Activated CD8-positive, alpha-beta T cell treated with anti-CD3 and anti-CD28 coated beads, Interleukin-2, amount 10 ng/mL, durations not matched to agents 7 days and 5 days (primary cell): ENCODE measurements at regions not wholly inside any gene's neighbourhood (a gene's known extent, or its start where the extent isn't known, plus 50 kb on each side); places are given as distances from the start of the nearest gene placed in this dataset.

ENCODE experiments used
- ATAC-seq: fragments of 150-1000 bp; cut with Tn5 transposase; one replicate; pipeline ENCODE4 v1.10.0; 2021; ENCODE audit warnings: moderate library complexity
- CTCF ChIA-PET: fragments of 350-600 bp; sonication (Branson Sonifier 250); formaldehyde crosslinking; loops from one replicate; lab custom pipeline; 2021; ENCODE audit warnings: antibody characterized with exemption; lab: Charles Lee
- POLR2A ChIA-PET: fragments of 350-600 bp; sonication (Branson Sonifier 250); formaldehyde crosslinking; loops from one replicate; lab custom pipeline; 2021; ENCODE audit warnings: antibody characterized with exemption; lab: Charles Lee
- DNase-seq: peaks from one replicate; pipeline ENCODE4 v3.0.0-alpha.2; 2020
- H3K27ac Mint-ChIP-seq: one replicate; pipeline ENCODE4 v1.8.0; 2021; ENCODE audit warnings: mild to moderate bottlenecking, mixed read lengths
- H3K27me3 Mint-ChIP-seq: one replicate; pipeline ENCODE4 v1.8.0; 2021; ENCODE audit warnings: low read depth, mixed read lengths
- H3K36me3 Mint-ChIP-seq: one replicate; pipeline ENCODE4 v1.8.0; 2021; ENCODE audit warnings: low read depth, mixed read lengths
- H3K4me1 Mint-ChIP-seq: one replicate; pipeline ENCODE4 v1.8.0; 2021; ENCODE audit warnings: low read depth, mixed read lengths
- H3K4me3 Mint-ChIP-seq: one replicate; pipeline ENCODE4 v1.8.0; 2021; ENCODE audit warnings: mild to moderate bottlenecking, mixed read lengths
- H3K9me3 Mint-ChIP-seq: one replicate; pipeline ENCODE4 v1.8.0; 2022; ENCODE audit warnings: mixed read lengths; ENCODE audit not compliant: insufficient read depth

DNA sequence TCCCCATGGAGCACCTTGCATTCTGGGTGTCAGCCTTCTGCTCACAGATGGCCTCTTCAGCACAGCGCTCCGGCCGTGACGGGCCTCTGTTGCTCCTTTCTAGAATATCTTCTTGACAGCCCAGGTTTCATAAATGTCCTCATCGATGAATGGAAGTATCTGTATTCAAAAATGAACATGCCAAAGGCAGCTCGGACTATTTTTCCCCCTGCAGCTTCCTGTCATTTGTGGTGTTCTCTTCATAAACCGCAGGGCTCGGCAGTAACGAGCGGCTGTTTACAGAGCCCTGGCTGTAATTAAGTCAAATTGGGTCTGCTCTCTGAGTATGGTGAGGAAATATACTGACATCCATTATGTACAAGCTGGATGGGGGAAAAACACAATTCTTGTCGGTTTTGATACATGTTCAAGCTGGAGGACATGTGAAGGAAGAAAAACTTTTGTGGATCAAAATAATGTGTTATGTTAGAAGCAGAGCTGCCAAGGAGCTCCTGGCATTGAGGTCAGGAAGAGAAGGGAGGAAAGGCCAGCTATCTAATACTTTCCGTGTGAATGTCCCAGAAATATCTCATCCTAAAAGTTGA, 154.1 kb upstream of the CD180 start:
- Mint-ChIP-seq H3K27me3 (peaks cover 4% of the 10 kb centered on the region), H3K36me3 (no peaks in the 10 kb centered on the region), H3K27ac (no peak overlapping the region), H3K9me3 (peaks cover 3% of the 10 kb centered on the region), H3K4me3 (peak overlapping the region; percentile 37), H3K4me1 (peaks cover 12% of the 10 kb centered on the region)
- CTCF ChIA-PET: interaction anchor here (2.4 kb wide), 1 partner anchor 104 kb away, joined by 7 read pairs; no protein-coding TSS in a partner anchor
- POLR2A ChIA-PET: interaction anchor here (1.0 kb wide), 1 partner anchor 26 kb away, joined by 3 read pairs; no protein-coding TSS in a partner anchor
- peak; percentile 26 for DNase-seq
- no peak for ATAC-seq

DNA sequence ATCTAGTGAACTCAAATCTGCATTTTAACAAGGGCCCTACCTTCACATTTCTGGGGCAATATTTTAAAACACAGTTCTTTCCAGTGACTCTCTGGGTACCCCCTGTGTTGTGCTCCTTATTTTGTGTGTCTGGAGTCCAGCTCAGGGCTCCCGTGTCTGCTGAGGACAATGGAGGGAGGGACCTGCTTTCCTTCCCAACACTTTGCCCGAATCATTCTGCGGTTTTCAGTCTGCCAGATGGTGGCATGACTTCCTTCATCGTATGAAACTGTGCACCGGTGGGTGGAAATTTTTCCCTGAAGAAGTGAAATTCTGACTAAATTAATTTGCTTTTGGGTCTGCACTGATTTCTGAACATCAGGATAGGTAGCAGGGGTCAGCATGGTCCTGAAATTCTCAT, 153.6 kb upstream of the CD180 start:
- POLR2A ChIA-PET: interaction anchor here (1.0 kb wide), 1 partner anchor 27 kb away, joined by 3 read pairs; no protein-coding TSS in a partner anchor
- CTCF ChIA-PET: no interaction called here
- H3K9me3 Mint-ChIP-seq: peaks cover 3% of the 10 kb centered on the region
- H3K27ac Mint-ChIP-seq: no peak overlapping the region
- no peak for ATAC-seq
- no peak for DNase-seq
- no peaks in the 10 kb centered on the region for H3K36me3 Mint-ChIP-seq
- peaks cover 4% of the 10 kb centered on the region for H3K27me3 Mint-ChIP-seq
- H3K4me1 Mint-ChIP-seq: peaks cover 12% of the 10 kb centered on the region
- H3K4me3 Mint-ChIP-seq: peak overlapping the region; percentile 37

DNA sequence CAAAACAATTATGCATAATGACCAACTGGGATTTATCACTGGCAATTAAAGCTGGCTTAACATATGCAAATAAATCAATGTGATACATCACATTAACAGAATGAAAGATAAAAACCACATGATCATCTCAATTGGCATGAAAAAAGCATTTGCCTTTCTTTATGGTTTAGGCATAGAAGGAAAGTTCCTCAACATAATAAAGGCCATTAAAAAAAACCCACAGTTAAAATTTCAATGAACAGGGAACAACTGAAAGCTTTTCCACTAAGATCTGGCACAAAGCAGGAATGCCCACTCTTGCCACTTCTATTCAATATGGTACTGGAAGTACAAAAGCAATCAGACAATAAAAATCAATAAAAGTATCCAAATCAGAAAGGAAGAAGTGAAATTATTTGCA, 151.2 kb upstream of the CD180 start:
- Mint-ChIP-seq H3K27me3 (peaks cover 2% of the 10 kb centered on the region), H3K27ac (no peak overlapping the region), H3K4me3 (no peak overlapping the region), H3K9me3 (peaks cover 9% of the 10 kb centered on the region), H3K4me1 (peaks cover 12% of the 10 kb centered on the region), H3K36me3 (no peaks in the 10 kb centered on the region)
- ATAC-seq (no peak), DNase-seq (no peak)
- ChIA-PET CTCF (no interaction called here), POLR2A (no interaction called here)

DNA sequence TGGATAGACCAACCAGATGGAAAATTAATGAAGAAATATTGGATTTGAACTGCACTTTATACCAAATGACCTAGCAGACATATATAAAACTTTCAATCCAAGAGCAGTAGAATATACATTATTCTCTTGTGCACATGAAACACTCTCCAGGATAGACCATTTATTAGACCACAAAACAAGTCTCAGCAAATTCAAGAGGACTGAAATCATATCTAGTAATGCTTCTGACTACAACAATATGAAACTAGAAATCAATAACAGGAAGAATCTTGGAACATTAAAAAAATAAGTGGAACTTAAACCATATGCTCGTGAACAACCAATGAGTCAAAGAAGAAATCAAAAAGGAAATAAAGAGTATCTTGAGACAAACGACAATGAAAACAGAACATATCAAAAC, 150.0 kb upstream of the CD180 start:
- ATAC-seq (no peak), DNase-seq (no peak)
- Mint-ChIP-seq H3K36me3 (no peaks in the 10 kb centered on the region), H3K4me3 (no peak overlapping the region), H3K27me3 (peaks cover 2% of the 10 kb centered on the region), H3K27ac (no peak overlapping the region), H3K9me3 (peaks cover 6% of the 10 kb centered on the region), H3K4me1 (peaks cover 12% of the 10 kb centered on the region)
- ChIA-PET POLR2A (no interaction called here), CTCF (no interaction called here)

DNA sequence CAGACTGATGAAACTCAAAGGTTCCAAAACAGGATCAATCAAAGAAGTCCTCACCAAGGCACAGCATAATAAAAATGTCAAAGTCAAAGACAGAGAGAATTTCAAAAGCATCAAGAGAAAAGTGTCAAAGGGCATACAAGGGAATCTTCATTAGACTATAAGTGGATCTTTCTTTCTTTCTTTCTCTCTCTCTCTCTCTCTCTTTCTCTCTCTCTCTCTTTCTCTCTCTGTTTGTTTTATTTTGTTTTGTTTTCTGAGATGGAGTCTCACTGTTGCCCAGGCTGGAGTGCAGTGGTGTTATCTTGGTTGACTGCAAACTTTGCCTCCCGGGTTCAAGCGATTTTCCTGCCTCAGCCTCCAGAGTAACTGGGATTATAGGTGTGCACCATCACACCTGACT, 148.3 kb upstream of the CD180 start:
- ATAC-seq (no peak), DNase-seq (no peak)
- no peak overlapping the region for H3K4me3 Mint-ChIP-seq
- POLR2A ChIA-PET: no interaction called here
- CTCF ChIA-PET: no interaction called here
- H3K4me1 Mint-ChIP-seq: peaks cover under 1% of the 10 kb centered on the region
- no peaks in the 10 kb centered on the region for H3K36me3 Mint-ChIP-seq
- H3K9me3 Mint-ChIP-seq: peaks cover 6% of the 10 kb centered on the region
- H3K27me3 Mint-ChIP-seq: peaks cover 4% of the 10 kb centered on the region
- H3K27ac Mint-ChIP-seq: no peak overlapping the region

DNA sequence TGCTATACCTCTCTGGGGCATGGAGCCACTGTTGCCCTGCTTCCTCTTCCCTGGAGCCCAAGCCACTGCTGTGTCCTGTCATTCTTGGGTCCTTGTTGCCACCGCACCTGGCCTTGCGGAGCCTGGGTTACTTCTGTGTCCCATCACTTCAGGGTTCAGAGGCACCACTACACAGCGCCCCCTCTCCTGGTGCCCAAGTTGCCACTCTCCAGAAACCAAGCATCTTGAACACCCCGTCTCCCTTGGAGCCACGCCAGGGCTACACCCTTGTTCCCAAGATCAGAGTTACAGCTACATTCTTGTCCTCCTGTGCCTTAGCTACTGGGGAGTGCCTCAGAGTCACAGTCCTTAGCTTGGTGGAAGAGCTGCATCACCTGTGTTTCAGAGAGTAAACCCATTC, 147.2 kb upstream of the CD180 start:
- Mint-ChIP-seq H3K4me3 (no peak overlapping the region), H3K36me3 (no peaks in the 10 kb centered on the region), H3K27ac (no peak overlapping the region), H3K27me3 (peaks cover 3% of the 10 kb centered on the region), H3K4me1 (no peaks in the 10 kb centered on the region), H3K9me3 (peaks cover 6% of the 10 kb centered on the region)
- ATAC-seq: no peak
- CTCF ChIA-PET: no interaction called here
- no peak for DNase-seq
- POLR2A ChIA-PET: no interaction called here

DNA sequence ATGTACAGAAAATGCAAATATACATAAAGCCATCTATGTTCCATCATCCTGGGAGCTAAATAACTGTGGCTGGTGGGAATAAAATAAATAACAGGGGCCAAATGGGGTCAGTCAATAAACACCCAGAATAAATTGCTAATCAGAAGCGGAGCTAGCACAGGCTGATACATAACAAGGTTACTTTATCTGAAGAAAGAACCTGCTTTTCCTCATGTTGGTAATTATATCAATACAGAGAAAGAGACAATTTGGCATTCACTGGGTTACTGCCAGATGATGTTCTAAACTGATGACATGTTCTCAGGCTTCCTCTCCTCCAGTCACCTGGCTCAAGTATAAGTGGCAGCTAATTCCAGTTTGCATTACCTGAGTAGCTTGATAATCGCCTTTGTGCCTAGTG, 144.9 kb upstream of the CD180 start:
- Mint-ChIP-seq H3K9me3 (peaks cover 6% of the 10 kb centered on the region), H3K4me3 (no peak overlapping the region), H3K4me1 (no peaks in the 10 kb centered on the region), H3K27me3 (peaks cover 3% of the 10 kb centered on the region), H3K36me3 (no peaks in the 10 kb centered on the region), H3K27ac (no peak overlapping the region)
- ChIA-PET POLR2A (no interaction called here), CTCF (interaction anchor here (1.2 kb wide), 1 partner anchor 912 kb away, joined by 4 read pairs; no protein-coding TSS in a partner anchor)
- ATAC-seq: no peak
- no peak for DNase-seq

DNA sequence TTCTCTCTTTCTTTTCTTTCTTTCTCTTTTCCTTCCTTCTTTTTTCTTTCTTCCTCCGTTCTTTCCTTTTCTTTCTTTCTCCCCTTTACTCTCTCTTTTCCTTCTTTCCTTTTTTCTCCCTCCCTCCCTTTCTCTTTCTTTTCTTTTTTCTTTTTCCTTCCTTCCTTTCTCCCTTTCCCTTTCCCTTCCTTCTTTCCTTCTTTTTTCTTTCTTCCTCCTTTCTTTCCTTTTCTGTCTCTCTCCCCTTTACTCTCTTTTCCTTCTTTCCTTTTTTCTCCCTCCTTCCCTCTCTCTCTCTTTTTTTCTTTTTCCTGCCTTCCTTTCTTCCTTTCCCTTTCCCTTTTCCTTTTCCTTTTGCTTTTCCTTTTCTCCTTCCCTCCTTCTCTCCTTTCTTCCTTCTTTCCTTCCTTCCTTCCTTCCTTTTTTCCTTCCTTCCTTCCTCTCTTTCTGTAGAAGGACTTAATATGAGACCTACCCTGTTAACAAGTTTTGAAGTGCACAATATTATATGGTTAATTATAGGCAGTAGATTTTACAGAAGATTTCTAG, 142.7 kb upstream of the CD180 start:
- Mint-ChIP-seq H3K4me1 (no peaks in the 10 kb centered on the region), H3K36me3 (no peaks in the 10 kb centered on the region), H3K27ac (no peak overlapping the region), H3K27me3 (peaks cover 5% of the 10 kb centered on the region), H3K4me3 (no peak overlapping the region), H3K9me3 (peaks cover 2% of the 10 kb centered on the region)
- ATAC-seq (no peak), DNase-seq (no peak)
- ChIA-PET CTCF (no interaction called here), POLR2A (no interaction called here)

DNA sequence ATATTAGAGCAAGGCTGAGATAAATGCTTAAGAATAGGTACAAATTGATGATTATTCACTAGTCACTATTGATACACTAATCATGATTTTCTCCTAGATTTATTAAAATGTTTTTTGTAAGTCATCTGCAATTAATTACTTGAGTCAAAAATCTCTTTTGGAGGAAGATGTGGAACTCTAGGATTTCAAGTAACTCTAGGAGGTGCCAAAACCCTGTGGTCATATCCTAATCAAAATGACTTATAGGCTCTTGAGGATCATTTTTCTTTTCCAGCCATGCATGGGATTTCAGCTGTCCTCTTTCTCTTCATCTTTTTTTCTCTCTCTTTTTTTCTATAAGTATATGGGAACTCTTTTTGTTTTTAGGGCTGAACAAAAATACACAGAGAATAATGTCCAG, 141.8 kb upstream of the CD180 start:
- POLR2A ChIA-PET: no interaction called here

DNA sequence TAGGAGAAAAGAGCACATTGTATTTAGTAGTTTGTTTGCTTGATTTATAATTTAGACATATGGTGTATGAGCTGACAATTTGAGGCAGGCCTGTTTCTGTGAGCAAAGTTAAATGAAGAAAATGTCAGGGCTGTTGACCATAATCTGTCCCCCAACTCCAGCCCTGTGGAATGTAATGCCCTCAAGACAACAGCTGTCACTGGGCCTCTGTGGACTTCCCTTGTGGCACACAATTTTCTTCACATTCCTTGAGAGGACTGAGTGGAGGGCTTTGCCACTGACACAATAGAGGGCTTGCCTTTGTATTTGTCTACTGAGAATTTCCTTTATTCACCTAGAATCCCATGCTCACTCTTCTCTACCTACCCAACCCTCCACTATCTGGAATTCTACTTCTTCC, 141.2 kb upstream of the CD180 start:
- no peak overlapping the region for H3K4me3 Mint-ChIP-seq
- no peak for ATAC-seq
- ChIA-PET CTCF (no interaction called here), POLR2A (no interaction called here)
- no peak for DNase-seq
- H3K36me3 Mint-ChIP-seq: no peaks in the 10 kb centered on the region
- no peaks in the 10 kb centered on the region for H3K9me3 Mint-ChIP-seq
- H3K4me1 Mint-ChIP-seq: no peaks in the 10 kb centered on the region
- peaks cover 5% of the 10 kb centered on the region for H3K27me3 Mint-ChIP-seq
- no peak overlapping the region for H3K27ac Mint-ChIP-seq

More for the DNA sequence above, 141.8 kb upstream of the CD180 start:
- CTCF ChIA-PET: no interaction called here
- Mint-ChIP-seq H3K36me3 (no peaks in the 10 kb centered on the region), H3K4me1 (no peaks in the 10 kb centered on the region), H3K4me3 (no peak overlapping the region), H3K27me3 (peaks cover 5% of the 10 kb centered on the region), H3K9me3 (no peaks in the 10 kb centered on the region), H3K27ac (no peak overlapping the region)
- DNase-seq (no peak), ATAC-seq (no peak)

DNA sequence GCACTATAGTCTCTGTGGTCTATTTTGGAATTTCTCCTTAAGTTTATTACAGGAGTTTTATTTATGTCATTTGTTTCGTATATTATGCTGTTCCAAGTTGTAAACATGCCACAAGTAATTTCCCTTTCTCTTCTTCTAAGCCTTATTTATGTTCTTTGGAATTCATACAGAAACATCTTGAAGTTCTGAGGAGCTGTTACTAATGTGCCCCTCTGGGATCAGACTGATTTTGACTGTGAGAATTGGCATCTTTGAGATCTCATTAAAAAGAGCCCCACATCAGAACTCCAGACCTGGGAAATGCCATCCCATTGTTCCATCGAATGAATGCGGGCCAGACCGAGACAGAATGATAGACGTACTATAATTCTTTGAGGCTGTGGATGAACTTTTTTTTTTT, 138.8 kb upstream of the CD180 start:
- no peaks in the 10 kb centered on the region for H3K9me3 Mint-ChIP-seq
- H3K27ac Mint-ChIP-seq: no peak overlapping the region
- ChIA-PET POLR2A (no interaction called here), CTCF (no interaction called here)
- H3K36me3 Mint-ChIP-seq: no peaks in the 10 kb centered on the region
- H3K4me3 Mint-ChIP-seq: no peak overlapping the region
- no peak for ATAC-seq
- DNase-seq: no peak
- no peaks in the 10 kb centered on the region for H3K4me1 Mint-ChIP-seq
- H3K27me3 Mint-ChIP-seq: peaks cover 5% of the 10 kb centered on the region

DNA sequence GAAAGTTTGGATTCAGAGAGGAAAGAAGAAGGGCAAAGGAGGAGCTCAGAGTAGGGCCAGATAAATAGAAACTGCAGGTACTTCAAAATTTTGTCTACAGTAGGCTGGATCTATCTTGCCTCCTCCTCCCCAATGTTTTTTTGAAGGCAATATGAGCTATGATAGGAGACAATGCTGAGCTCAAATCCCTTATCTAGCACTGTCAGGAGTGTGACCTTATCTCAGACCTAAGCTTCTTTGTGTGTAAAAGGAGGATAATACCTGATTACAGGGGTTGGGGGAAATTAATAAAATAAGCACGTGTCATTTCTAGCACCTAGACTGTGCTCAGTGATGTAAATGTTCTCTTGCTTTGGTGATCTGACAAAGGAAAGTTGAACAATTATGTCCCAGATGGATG, 137.8 kb upstream of the CD180 start:
- ATAC-seq (no peak), DNase-seq (no peak)
- H3K27me3 Mint-ChIP-seq: peaks cover 2% of the 10 kb centered on the region
- POLR2A ChIA-PET: no interaction called here
- no peaks in the 10 kb centered on the region for H3K4me1 Mint-ChIP-seq
- CTCF ChIA-PET: interaction anchor here (1.2 kb wide), 1 partner anchor 14 kb away, joined by 3 read pairs; no protein-coding TSS in a partner anchor
- no peak overlapping the region for H3K27ac Mint-ChIP-seq
- no peaks in the 10 kb centered on the region for H3K36me3 Mint-ChIP-seq
- H3K4me3 Mint-ChIP-seq: no peak overlapping the region
- no peaks in the 10 kb centered on the region for H3K9me3 Mint-ChIP-seq
